Hepatic stellate cell (primary cell): ENCODE measurements at regions not wholly inside any gene's neighbourhood (a gene's known extent, or its start where the extent isn't known, plus 50 kb on each side); places are given as distances from the start of the nearest gene placed in this dataset.

ENCODE experiments used
- DNase-seq: peaks from one replicate; pipeline ENCODE4 v3.0.0; 2011; ENCODE audit warnings: low spot score

- no peak for DNase-seq
Measured at GRCh38 chr1:103248417-103249102, 140.2 kb upstream of the COL11A1 start.

DNA sequence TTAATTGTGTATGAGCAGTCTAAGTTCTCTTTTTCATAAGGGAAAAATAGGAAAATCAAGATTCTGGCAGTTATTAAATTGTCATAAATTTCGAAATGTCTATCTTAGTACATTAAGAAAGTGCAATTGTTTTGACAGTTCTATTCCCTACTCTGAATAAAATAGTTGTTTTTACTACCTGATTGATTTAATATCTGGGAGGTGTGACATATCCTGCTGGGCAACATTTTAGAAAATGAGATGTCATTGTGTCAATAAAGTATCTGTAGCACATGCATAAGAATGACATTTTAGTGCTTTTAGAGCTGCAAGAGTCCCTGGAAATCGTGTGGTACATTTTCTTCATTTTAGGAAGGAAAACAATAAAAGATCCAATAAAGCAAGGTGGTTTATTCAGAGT is 139.2 kb upstream of the COL11A1 start:
- no peak for DNase-seq

- DNase-seq = no peak
Measured at GRCh38 chr1:103243481-103243880, 135.2 kb upstream of the COL11A1 start.

- DNase-seq = no peak
Measured at GRCh38 chr1:103239034-103239433, 130.7 kb upstream of the COL11A1 start.

DNA sequence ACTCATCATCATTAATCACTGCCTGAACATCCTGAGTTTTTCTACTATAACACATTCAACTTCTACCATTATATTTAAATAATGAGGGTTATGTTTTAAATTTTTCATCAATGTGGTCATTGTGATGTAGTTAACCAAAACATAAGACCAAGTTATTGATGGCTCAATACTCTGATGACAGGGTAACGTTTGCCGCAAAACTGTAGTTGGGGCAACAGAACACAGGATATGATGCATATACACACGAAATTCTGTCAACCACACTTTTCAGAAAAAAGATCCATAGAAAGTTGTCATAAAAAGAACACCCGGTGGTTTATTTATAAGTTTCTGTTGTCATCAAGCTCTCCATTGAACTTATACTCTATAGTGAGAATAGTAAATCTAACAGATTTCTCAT is 121.7 kb upstream of the COL11A1 start:
- no peak for DNase-seq

DNA sequence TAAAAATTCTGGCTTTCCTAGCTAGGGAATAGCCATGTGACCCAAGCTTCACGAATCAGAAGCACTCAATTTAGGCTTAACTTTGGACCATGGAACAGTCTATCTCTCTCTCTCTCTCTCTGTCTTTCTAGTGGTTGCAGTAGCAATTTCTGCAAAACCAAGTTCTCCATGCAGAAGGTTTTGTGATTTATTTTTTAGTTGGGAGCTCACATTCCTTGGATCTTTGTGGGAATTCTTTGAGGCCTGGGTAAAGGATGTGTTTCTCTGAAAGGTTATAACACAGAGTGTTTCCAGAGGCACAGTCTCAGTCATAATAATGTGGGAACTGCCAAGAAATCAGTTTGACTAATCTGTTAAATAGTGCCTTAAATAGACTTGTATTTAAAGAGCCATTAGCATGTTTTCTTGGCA is 112.3 kb upstream of the COL11A1 start:
- DNase-seq = no peak

DNA sequence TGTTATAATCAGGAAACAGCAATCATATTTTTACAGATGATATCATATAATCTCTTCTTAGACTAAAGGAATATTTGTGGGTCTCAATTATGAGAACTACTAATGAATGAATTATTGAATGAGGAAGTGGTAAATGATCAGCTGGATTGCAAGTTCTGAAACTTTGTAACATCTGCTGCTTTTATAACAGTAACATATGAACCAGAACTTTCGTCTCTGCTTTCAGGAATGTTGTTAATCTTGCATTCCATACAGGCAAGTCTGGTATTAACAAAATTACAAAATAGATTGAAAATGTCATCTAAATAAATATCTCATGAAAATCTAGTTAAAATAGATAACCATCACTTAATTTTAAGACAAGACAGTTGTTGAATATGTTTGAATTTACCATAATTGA is 110.5 kb upstream of the COL11A1 start:
- DNase-seq = no peak

DNA sequence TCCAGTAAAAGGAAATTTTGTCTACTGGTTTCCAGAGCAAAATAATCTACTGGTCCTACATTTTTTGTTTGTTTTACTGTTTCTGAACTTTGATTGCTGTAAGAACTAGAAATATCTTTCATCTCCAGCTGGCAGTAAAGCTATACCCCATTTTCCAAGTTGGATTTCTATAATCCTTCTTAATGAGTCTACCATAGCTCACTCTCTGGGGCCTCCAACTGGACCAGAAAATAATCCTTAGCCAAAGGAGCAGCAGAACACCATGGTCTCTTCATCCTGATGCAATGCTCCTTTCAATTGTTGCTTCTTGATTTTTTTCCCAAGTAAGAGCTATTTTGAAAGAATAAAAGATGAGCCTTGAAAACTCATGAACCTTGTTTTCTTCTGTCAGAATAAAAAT is 110.0 kb upstream of the COL11A1 start:
- no peak for DNase-seq

GRCh38 chr1:103211073-103211472 is 102.8 kb upstream of the COL11A1 start:
- no peak for DNase-seq

GRCh38 chr1:103208844-103209243 is 100.5 kb upstream of the COL11A1 start:
- no peak for DNase-seq

DNA sequence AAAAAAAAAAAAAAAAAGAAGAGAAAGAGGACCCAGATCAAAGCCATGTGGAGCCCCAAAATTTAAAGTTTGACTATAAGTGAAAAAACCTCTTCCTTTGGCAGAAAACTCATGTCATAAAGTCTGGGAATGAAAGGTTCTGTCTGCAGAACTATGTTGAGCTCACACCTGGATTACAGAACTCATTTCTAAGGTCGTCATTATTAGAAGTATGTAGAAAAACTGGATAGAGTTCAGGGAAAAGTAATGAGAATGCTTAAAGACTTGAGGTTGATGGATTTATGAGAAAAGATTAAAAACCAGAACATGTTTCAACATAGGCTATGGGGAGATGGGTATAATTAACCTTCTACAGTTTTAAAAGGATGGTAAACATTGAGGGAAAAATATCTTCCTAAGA is 90.7 kb upstream of the COL11A1 start:
- no peak for DNase-seq

- no peak for DNase-seq
Measured at GRCh38 chr1:103198076-103198475, 89.8 kb upstream of the COL11A1 start.

GRCh38 chr1:103197216-103197615 is 88.9 kb upstream of the COL11A1 start:
- no peak for DNase-seq

- no peak for DNase-seq
Measured at GRCh38 chr1:103194984-103195383, 86.7 kb upstream of the COL11A1 start.

- DNase-seq = no peak
Measured at GRCh38 chr1:103194060-103194459, 85.7 kb upstream of the COL11A1 start.

- no peak for DNase-seq
Measured at GRCh38 chr1:103191327-103191726, 83.0 kb upstream of the COL11A1 start.

GRCh38 chr1:103190766-103191165 is 82.4 kb upstream of the COL11A1 start:
- no peak for DNase-seq

DNA sequence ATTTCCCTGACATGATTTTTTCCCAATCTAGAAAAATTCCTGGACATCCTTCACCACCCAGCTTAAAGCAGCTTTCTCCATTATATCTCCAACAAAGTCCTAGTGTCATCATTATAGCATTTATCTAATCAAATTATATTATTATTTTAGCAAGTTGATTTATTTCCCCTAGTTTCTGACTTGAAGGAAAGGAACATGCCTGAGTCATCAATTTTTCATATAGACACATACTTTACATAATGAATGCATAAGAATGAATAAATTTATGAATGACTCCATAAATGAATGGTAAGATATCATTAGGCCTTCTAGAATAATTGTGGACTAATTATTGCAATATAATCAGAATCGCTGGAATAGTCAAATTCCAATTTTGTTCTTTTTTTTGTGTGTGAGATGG is 79.4 kb upstream of the COL11A1 start:
- no peak for DNase-seq

DNA sequence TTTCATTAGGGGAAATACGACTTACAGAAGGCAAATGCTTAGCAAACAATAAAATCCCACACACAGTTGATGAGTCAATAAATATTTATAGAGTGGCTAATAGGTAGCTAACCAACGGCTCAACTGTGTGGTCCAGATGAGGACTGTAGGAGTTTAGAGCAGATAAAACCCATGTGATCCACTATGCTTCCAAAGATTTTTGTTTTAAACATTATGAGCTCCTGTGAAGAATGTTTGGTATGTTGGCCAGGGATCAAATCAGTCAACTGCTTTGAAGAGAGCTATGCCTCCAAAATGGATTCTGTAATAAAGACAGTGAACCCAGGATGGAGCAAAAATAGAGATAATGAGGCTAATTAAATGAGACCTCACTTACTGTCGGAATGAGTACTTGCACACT is 72.3 kb upstream of the COL11A1 start:
- no peak for DNase-seq

DNA sequence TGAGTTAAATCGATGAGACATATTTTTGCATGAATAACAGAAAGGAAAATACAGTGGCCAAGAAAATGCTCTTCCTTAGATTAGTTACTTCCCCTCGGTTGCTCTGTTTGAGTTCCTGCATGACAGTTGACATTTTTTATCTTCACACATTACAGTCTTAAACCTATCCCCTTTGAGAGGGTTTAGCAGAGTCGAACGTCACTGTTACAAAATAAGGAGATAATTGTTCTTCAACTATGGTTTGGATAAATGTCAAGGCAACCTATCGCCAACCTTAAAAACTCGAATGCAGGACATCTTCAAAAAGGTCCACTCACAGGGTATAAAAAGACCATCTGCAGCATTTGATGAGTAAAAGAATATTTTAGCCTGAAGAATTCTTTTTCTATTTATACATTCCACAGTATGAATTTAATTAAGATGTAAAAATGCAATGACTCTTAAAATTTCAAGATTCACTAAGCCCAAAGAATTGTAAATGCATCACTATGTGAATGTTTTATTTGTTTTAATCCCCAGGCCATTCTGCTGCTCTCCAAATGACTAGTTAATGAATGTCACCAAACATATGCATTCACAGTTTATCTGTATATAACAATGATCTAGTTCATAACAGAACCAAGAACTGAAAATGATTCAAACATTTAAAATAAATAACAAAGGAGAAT is 68.9 kb upstream of the COL11A1 start:
- DNase-seq = no peak

- DNase-seq = no peak
Measured at GRCh38 chr1:103171041-103171590, 62.8 kb upstream of the COL11A1 start.

DNA sequence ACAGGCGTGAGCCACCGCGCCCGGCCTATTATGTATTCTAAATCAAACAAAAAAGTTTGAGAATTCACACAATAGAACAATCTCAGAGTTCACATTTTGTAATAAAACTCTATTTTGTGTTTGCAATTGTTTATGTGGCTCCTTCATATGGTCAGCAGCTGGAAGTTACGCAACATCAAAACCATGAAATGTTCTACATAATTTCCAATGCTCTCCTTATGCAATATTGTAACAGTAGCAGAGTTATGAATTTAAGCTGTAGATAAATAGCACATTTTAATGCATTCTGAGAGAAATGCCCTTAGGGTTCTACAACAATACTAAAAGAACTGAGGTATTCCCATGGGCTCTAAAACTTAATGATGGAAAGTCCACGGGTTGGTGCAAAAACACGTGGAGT is 62.3 kb upstream of the COL11A1 start:
- DNase-seq = no peak

- no peak for DNase-seq
Measured at GRCh38 chr1:103162360-103162759, 54.0 kb upstream of the COL11A1 start.

DNA sequence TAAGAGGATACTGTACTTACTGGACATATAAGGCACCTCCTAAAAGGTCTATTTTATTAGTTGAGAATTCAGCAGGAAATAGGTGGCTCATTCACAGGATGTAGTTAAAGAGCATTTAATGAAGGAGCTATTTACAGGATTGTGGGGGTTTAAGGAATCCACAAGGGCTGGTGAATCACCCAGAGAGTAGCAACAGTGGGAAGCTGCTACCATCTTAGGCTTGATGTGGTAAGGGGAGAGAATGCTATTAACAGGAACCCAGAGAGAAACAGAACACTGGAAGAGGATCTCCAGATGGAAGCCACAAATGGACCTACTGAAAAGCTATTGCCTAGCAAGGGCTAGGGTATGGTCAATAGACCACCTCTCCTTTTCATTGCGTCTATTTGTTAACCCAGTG is 52.0 kb upstream of the COL11A1 start:
- no peak for DNase-seq
